NCI-H2171 treated with DMSO at 0.1 percent for 48 hours (cell line): ENCODE measurements at regions not wholly inside any gene's neighbourhood (a gene's known extent, or its start where the extent isn't known, plus 50 kb on each side); places are given as distances from the start of the nearest gene placed in this dataset.
A peak's percentile ranks its signal among the peaks of the same experiment; 100 is the strongest.

Experiments
- DNase-seq: peaks from one replicate; lab custom pipeline; 2025; lab: John Stamatoyannopoulos, UW

- DNase-seq: no peak
Observed at GRCh38 chr11:70848243-70848750, 404.1 kb downstream of the SHANK2 start.

GRCh38 chr11:70849031-70849430 is 403.3 kb downstream of the SHANK2 start:
- no peak for DNase-seq

GRCh38 chr11:70851308-70851707 is 401.1 kb downstream of the SHANK2 start:
- no peak for DNase-seq

- DNase-seq: no peak
Observed at GRCh38 chr11:70851907-70852306, 400.5 kb downstream of the SHANK2 start.

GRCh38 chr11:70853068-70853769 is 399.2 kb downstream of the SHANK2 start:
- no peak for DNase-seq

- no peak for DNase-seq
Observed at GRCh38 chr11:70853770-70854108, 398.6 kb downstream of the SHANK2 start.

- DNase-seq: no peak
Observed at GRCh38 chr11:70854201-70854600, 398.2 kb downstream of the SHANK2 start.

- DNase-seq: peak; percentile 10
Observed at GRCh38 chr11:70854901-70855556, 397.3 kb downstream of the SHANK2 start.

- no peak for DNase-seq
Observed at GRCh38 chr11:70857894-70858293, 394.5 kb downstream of the SHANK2 start.

GRCh38 chr11:70859180-70859579 is 393.2 kb downstream of the SHANK2 start:
- no peak for DNase-seq

GRCh38 chr11:70860888-70861287 is 391.5 kb downstream of the SHANK2 start:
- no peak for DNase-seq

GRCh38 chr11:70861559-70861958 is 390.8 kb downstream of the SHANK2 start:
- DNase-seq: no peak

- no peak for DNase-seq
Observed at GRCh38 chr11:70862093-70862492, 390.3 kb downstream of the SHANK2 start.

GRCh38 chr11:70863186-70863585 is 389.2 kb downstream of the SHANK2 start:
- no peak for DNase-seq

GRCh38 chr11:70863993-70864392 is 388.4 kb downstream of the SHANK2 start:
- DNase-seq: no peak

GRCh38 chr11:70865356-70865755 is 387.0 kb downstream of the SHANK2 start:
- no peak for DNase-seq

GRCh38 chr11:70866834-70867233 is 385.5 kb downstream of the SHANK2 start:
- no peak for DNase-seq

GRCh38 chr11:70867281-70868047 is 384.9 kb downstream of the SHANK2 start:
- DNase-seq: no peak

- DNase-seq: no peak
Observed at GRCh38 chr11:70868341-70868885, 384.0 kb downstream of the SHANK2 start.

- DNase-seq: no peak
Observed at GRCh38 chr11:70869054-70869453, 383.3 kb downstream of the SHANK2 start.

GRCh38 chr11:70871881-70872280 is 380.5 kb downstream of the SHANK2 start:
- DNase-seq: no peak

- DNase-seq: no peak
Observed at GRCh38 chr11:70872299-70872698, 380.1 kb downstream of the SHANK2 start.
